Liver (tissue), 3 donors: ENCODE measurements at regions not wholly inside any gene's neighbourhood (a gene's known extent, or its start where the extent isn't known, plus 50 kb on each side); places are given as distances from the start of the nearest gene placed in this dataset.

Source experiments
- EGR1 ChIP-seq, 2 donors: IDR thresholded peaks; 2 replicates each; pipeline ENCODE4 v1.6.1; 2016 to 2018; ENCODE audit warnings: antibody characterized with exemption in 2 of 2, low read depth in 2 of 2
- GABPA ChIP-seq, 2 donors: IDR thresholded peaks in 1 of 2; conservative IDR thresholded peaks in 1 of 2; 2 replicates each; pipeline ENCODE4 v1.6.1; 2016; ENCODE audit warnings: antibody characterized with exemption in 2 of 2, mild to moderate bottlenecking in 1 of 2, moderate library complexity in 1 of 2
- HNF4A ChIP-seq, 2 donors: conservative IDR thresholded peaks; 2 replicates each; pipeline ENCODE4 v1.6.1; 2016; ENCODE audit warnings: antibody characterized with exemption in 2 of 2, mild to moderate bottlenecking in 2 of 2
- JUND ChIP-seq, 2 donors: IDR thresholded peaks; 2 replicates each; pipeline ENCODE4 v1.6.1; 2016; ENCODE audit warnings: antibody characterized with exemption in 2 of 2
- NR2F2 ChIP-seq: IDR thresholded peaks from 2 replicates; pipeline ENCODE4 v1.6.1; 2016; ENCODE audit warnings: antibody characterized with exemption
- RAD21 ChIP-seq, 2 donors: IDR thresholded peaks; 2 replicates each; pipeline ENCODE4 v1.6.1; 2016; ENCODE audit warnings: antibody characterized with exemption in 2 of 2, mild to moderate bottlenecking in 2 of 2
- TAF1 ChIP-seq: conservative IDR thresholded peaks from 2 replicates; pipeline ENCODE4 v1.6.1; 2016; ENCODE audit warnings: antibody characterized with exemption, mild to moderate bottlenecking
- TF ChIP-seq, protein P1 (sequence below): IDR thresholded peaks from 2 replicates; pipeline ENCODE4 v1.6.1; 2016; ENCODE audit warnings: antibody characterized with exemption, mild to moderate bottlenecking
- TF ChIP-seq, protein P2 (sequence below): fragments of 150-350 bp; IDR thresholded peaks from 2 replicates; pipeline ENCODE4 v1.5.1; 2017; ENCODE audit warnings: improper control_type of control experiment, low read depth, low read length; ENCODE audit not compliant: missing input control
- TF ChIP-seq, protein P3 (sequence below): IDR thresholded peaks from 2 replicates; pipeline ENCODE4 v1.6.1; 2016; ENCODE audit warnings: antibody characterized with exemption
- donor health status: healthy.
- donor health status: healthy.

DNA sequence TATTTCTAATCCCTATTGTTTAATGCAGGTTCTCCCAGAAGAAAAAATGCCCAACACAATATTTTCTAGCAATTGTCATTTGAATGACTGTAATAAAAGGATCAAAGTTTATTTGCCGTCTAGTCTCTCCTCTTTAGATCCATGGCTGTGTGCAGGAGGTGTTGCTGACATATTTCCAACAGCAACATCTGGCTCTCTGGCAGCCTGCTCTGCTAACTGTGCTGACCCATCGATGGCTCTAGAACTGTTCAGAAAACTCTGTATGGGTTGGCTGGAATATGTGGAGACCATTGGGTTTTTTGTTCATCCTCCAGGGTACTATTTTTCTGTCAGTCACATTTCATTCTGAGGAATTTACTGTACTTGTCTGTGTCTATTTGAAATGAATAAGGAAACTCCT lies 202.0 kb upstream of the SLC27A6 start:
- TF ChIP-seq, protein P1, sequence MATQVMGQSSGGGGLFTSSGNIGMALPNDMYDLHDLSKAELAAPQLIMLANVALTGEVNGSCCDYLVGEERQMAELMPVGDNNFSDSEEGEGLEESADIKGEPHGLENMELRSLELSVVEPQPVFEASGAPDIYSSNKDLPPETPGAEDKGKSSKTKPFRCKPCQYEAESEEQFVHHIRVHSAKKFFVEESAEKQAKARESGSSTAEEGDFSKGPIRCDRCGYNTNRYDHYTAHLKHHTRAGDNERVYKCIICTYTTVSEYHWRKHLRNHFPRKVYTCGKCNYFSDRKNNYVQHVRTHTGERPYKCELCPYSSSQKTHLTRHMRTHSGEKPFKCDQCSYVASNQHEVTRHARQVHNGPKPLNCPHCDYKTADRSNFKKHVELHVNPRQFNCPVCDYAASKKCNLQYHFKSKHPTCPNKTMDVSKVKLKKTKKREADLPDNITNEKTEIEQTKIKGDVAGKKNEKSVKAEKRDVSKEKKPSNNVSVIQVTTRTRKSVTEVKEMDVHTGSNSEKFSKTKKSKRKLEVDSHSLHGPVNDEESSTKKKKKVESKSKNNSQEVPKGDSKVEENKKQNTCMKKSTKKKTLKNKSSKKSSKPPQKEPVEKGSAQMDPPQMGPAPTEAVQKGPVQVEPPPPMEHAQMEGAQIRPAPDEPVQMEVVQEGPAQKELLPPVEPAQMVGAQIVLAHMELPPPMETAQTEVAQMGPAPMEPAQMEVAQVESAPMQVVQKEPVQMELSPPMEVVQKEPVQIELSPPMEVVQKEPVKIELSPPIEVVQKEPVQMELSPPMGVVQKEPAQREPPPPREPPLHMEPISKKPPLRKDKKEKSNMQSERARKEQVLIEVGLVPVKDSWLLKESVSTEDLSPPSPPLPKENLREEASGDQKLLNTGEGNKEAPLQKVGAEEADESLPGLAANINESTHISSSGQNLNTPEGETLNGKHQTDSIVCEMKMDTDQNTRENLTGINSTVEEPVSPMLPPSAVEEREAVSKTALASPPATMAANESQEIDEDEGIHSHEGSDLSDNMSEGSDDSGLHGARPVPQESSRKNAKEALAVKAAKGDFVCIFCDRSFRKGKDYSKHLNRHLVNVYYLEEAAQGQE: no peak
- TF ChIP-seq JUND (IDR thresholded peaks at IDR 0.05) (no peak), EGR1 (IDR thresholded peaks at IDR 0.05; ENCODE audit: low read depth in 2 of 2) (no peak), TAF1 (no peak), HNF4A (conservative IDR thresholded peaks at IDR 0.05) (no peak), GABPA (IDR thresholded peaks at IDR 0.05 in 1 of 2, conservative IDR thresholded peaks at IDR 0.05 in 1 of 2) (no peak), RAD21 (IDR thresholded peaks at IDR 0.05) (no peak), NR2F2 (no peak)
- TF ChIP-seq, protein P2, sequence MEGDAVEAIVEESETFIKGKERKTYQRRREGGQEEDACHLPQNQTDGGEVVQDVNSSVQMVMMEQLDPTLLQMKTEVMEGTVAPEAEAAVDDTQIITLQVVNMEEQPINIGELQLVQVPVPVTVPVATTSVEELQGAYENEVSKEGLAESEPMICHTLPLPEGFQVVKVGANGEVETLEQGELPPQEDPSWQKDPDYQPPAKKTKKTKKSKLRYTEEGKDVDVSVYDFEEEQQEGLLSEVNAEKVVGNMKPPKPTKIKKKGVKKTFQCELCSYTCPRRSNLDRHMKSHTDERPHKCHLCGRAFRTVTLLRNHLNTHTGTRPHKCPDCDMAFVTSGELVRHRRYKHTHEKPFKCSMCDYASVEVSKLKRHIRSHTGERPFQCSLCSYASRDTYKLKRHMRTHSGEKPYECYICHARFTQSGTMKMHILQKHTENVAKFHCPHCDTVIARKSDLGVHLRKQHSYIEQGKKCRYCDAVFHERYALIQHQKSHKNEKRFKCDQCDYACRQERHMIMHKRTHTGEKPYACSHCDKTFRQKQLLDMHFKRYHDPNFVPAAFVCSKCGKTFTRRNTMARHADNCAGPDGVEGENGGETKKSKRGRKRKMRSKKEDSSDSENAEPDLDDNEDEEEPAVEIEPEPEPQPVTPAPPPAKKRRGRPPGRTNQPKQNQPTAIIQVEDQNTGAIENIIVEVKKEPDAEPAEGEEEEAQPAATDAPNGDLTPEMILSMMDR: no peak
- TF ChIP-seq, protein P3, sequence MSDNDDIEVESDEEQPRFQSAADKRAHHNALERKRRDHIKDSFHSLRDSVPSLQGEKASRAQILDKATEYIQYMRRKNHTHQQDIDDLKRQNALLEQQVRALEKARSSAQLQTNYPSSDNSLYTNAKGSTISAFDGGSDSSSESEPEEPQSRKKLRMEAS: no peak
